H1 (cell line): ENCODE measurements at regions not wholly inside any gene's neighbourhood (a gene's known extent, or its start where the extent isn't known, plus 50 kb on each side); places are given as distances from the start of the nearest gene placed in this dataset.
"Not testable (repeated sequence)": the region's sequence is repeated elsewhere in the genome, so short reads cannot be mapped to it uniquely, and the experiment has no call there.

Experiments
- CTCF ChIA-PET: fragments of 300-600 bp; sonication (Branson Sonifier 250); formaldehyde crosslinking; loops from one replicate; lab custom pipeline; 2021; ENCODE audit not compliant: partially characterized antibody; lab: Charles Lee
- POLR2A ChIA-PET: fragments of 300-600 bp; sonication (Branson Sonifier 250); formaldehyde crosslinking; loops from one replicate; lab custom pipeline; 2021; ENCODE audit warnings: inconsistent platforms; ENCODE audit not compliant: partially characterized antibody; lab: Charles Lee
- DNase-seq, 2 experiments: peaks; one replicate each; pipeline versions ENCODE4 v3.0.0 to v3.0.0-alpha.2; 2010 to 2022; ENCODE audit warnings: low spot score in 2 of 2, low read depth in 1 of 2, mixed read lengths in 1 of 2
- FAIRE-seq: peaks from 2 replicates; lab custom pipeline; 2011; peaks lifted over from hg19 to GRCh38; lab: Jason Lieb, UNC
- H2AFZ ChIP-seq: 2 replicates; pipeline ENCODE4 v1.8.1; 2012; ENCODE audit warnings: low read length, inconsistent platforms
- H2AK5ac ChIP-seq: 2 replicates; pipeline ENCODE4 v1.6.1; 2013; ENCODE audit warnings: low read depth, low read length
- H2BK120ac ChIP-seq: replicated peaks from 2 replicates; pipeline ENCODE3; 2013; ENCODE audit warnings: low read depth, low read length, inconsistent platforms
- H2BK12ac ChIP-seq: 2 replicates; pipeline ENCODE4 v1.6.1; 2013; ENCODE audit warnings: low read depth, low read length
- H2BK15ac ChIP-seq: 2 replicates; pipeline ENCODE4 v1.6.1; 2013; ENCODE audit warnings: low read length
- H2BK20ac ChIP-seq: 2 replicates; pipeline ENCODE4 v1.6.1; 2013; ENCODE audit warnings: low read length
- H2BK5ac ChIP-seq: 2 replicates; pipeline ENCODE4 v1.6.1; 2013; ENCODE audit warnings: low read depth, low read length
- H3K14ac ChIP-seq: 2 replicates; pipeline ENCODE4 v1.6.1; 2013; ENCODE audit warnings: inconsistent platforms; ENCODE audit not compliant: insufficient read length
- H3K18ac ChIP-seq: 2 replicates; pipeline ENCODE4 v1.6.1; 2013; ENCODE audit warnings: low read length; ENCODE audit errors: extremely low read depth
- H3K23ac ChIP-seq: 2 replicates; pipeline ENCODE4 v1.6.1; 2013; ENCODE audit warnings: inconsistent platforms; ENCODE audit not compliant: insufficient read length
- H3K23me2 ChIP-seq: 2 replicates; pipeline ENCODE4 v1.6.1; 2013; ENCODE audit warnings: low read depth, low read length
- H3K27ac ChIP-seq: 2 replicates; pipeline ENCODE4 v1.6.1; 2011; ENCODE audit warnings: low read depth, low read length, inconsistent platforms
- H3K27me3 ChIP-seq, 4 experiments: replicated peaks in 1 of 4; 1 replicate in 1 of 4; 2 replicates in 3 of 4; pipeline versions ENCODE4 v1.6.1 to v1.8.1; 2011 to 2013; ENCODE audit warnings: low read length in 3 of 4, mild to moderate bottlenecking in 3 of 4, inconsistent platforms in 2 of 4, mixed read lengths in 2 of 4, moderate library complexity in 1 of 4; ENCODE audit not compliant: control insufficient read depth in 3 of 4, insufficient read depth in 3 of 4; ENCODE audit errors: extremely low read depth in 1 of 4
- H3K36me3 ChIP-seq, 4 experiments: 2 replicates each; pipeline versions ENCODE4 v1.6.1 to v1.8.1; 2011 to 2013; ENCODE audit warnings: mild to moderate bottlenecking in 4 of 4, low read length in 3 of 4, moderate library complexity in 2 of 4, control low read depth in 1 of 4, inconsistent platforms in 1 of 4; ENCODE audit not compliant: insufficient read depth in 4 of 4, control insufficient read depth in 2 of 4
- H3K4ac ChIP-seq: replicated peaks from 2 replicates; pipeline ENCODE3; 2013; ENCODE audit warnings: low read length, low read depth, mixed read lengths, inconsistent platforms; ENCODE audit not compliant: insufficient read length
- H3K4me1 ChIP-seq, 4 experiments: replicated peaks in 1 of 4; 1 replicate in 1 of 4; 2 replicates in 3 of 4; pipeline versions ENCODE4 v1.6.1 to v1.8.1; 2011 to 2013; ENCODE audit warnings: low read length in 3 of 4, inconsistent platforms in 2 of 4, mixed read lengths in 1 of 4; ENCODE audit not compliant: insufficient read depth in 4 of 4, control insufficient read depth in 3 of 4
- H3K4me2 ChIP-seq, 2 experiments: 2 replicates each; pipeline versions ENCODE4 v1.6.1 to v1.8.1; 2011 to 2013; ENCODE audit warnings: low read depth in 2 of 2, low read length in 2 of 2, control low read depth in 1 of 2, inconsistent platforms in 1 of 2, mild to moderate bottlenecking in 1 of 2; ENCODE audit not compliant: insufficient read depth in 1 of 2
- H3K4me3 ChIP-seq, 4 experiments: fragments of 200-600, 300-600 bp in 1 of 4; sonication (generic), shearing (Covaris generic), sonication (Bioruptor Twin) in 1 of 4; 2 replicates each; pipeline versions ENCODE4 v1.5.1 to v1.8.1; 2011 to 2016; ENCODE audit warnings: low read length in 4 of 4, low read depth in 3 of 4, control low read depth in 2 of 4, inconsistent platforms in 2 of 4, mild to moderate bottlenecking in 2 of 4, mixed read lengths in 1 of 4, moderate library complexity in 1 of 4; ENCODE audit not compliant: insufficient read depth in 2 of 4; ENCODE audit errors: extremely low read depth in 1 of 4
- H3K56ac ChIP-seq: replicated peaks from 2 replicates; pipeline ENCODE3; 2013; ENCODE audit warnings: low read depth, mild to moderate bottlenecking, mixed read lengths, low read length, inconsistent platforms; ENCODE audit not compliant: insufficient read length
- H3K79me1 ChIP-seq: 2 replicates; pipeline ENCODE4 v1.6.1; 2013; ENCODE audit warnings: low read depth, low read length, control low read depth
- H3K79me2 ChIP-seq, 2 experiments: 2 replicates each; pipeline versions ENCODE4 v1.6.1 to v1.8.1; 2012 to 2013; ENCODE audit warnings: low read length in 2 of 2, mild to moderate bottlenecking in 2 of 2, inconsistent platforms in 1 of 2; ENCODE audit not compliant: insufficient read depth in 2 of 2, control insufficient read depth in 1 of 2
- H3K9ac ChIP-seq, 4 experiments: replicated peaks in 1 of 4; 1 replicate in 1 of 4; 2 replicates in 3 of 4; pipeline versions ENCODE4 v1.6.1 to v1.8.1; 2011 to 2013; ENCODE audit warnings: low read depth in 3 of 4, low read length in 3 of 4, control low read depth in 2 of 4, mild to moderate bottlenecking in 2 of 4, moderate library complexity in 2 of 4, inconsistent platforms in 1 of 4; ENCODE audit errors: extremely low read depth in 1 of 4
- H3K9me3 ChIP-seq, 2 experiments: 2 replicates each; pipeline versions ENCODE4 v1.6.1 to v1.8.1; 2012 to 2013; ENCODE audit warnings: mild to moderate bottlenecking in 2 of 2, moderate library complexity in 2 of 2, control low read depth in 1 of 2, inconsistent platforms in 1 of 2, low read depth in 1 of 2, low read length in 1 of 2, mixed read lengths in 1 of 2; ENCODE audit not compliant: insufficient read depth in 2 of 2
- H4K20me1 ChIP-seq, 2 experiments: replicated peaks in 1 of 2; 2 replicates each; pipeline versions ENCODE3 to v1.8.1; 2011 to 2013; ENCODE audit warnings: inconsistent platforms in 2 of 2, low read length in 2 of 2, mild to moderate bottlenecking in 1 of 2; ENCODE audit not compliant: insufficient read depth in 2 of 2, control insufficient read depth in 1 of 2
- H4K5ac ChIP-seq: 2 replicates; pipeline ENCODE4 v1.6.1; 2013; ENCODE audit warnings: low read length, low read depth, mixed read lengths, inconsistent platforms; ENCODE audit not compliant: insufficient read length
- H4K8ac ChIP-seq: 2 replicates; pipeline ENCODE4 v1.8.0; 2013; ENCODE audit warnings: mild to moderate bottlenecking, moderate library complexity, low read length, inconsistent platforms; ENCODE audit not compliant: insufficient read depth; ENCODE audit errors: extremely low read depth
- H4K91ac ChIP-seq: replicated peaks from 2 replicates; pipeline ENCODE3; 2013; ENCODE audit warnings: low read length, mixed read lengths, inconsistent platforms; ENCODE audit not compliant: insufficient read length
- WGBS, 2 experiments: shearing (Covaris generic) in 1 of 2; methylation state at CpG; one replicate each; pipeline versions ENCODE4 v1.1.6 to v1.1.7; 2013 to 2015; ENCODE audit warnings: low lambda C conversion rate in 2 of 2, mixed read lengths in 2 of 2, inconsistent platforms in 1 of 2, low coverage in 1 of 2, missing lambda C conversion rate in 1 of 2; ENCODE audit not compliant: insufficient replicate concordance in 2 of 2, insufficient coverage in 1 of 2, insufficient read length in 1 of 2; ENCODE audit errors: extremely low coverage in 1 of 2, missing lambda C conversion rate in 1 of 2; 5-methylcytosine and 5-hydroxymethylcytosine counted together

- not testable (repeated sequence) for H3K27me3 ChIP-seq, H2BK20ac ChIP-seq, H3K4me2 ChIP-seq, H3K14ac ChIP-seq, H4K8ac ChIP-seq, H2AFZ ChIP-seq, H3K27ac ChIP-seq, H4K5ac ChIP-seq, H2BK12ac ChIP-seq, H3K4me3 ChIP-seq, H2BK15ac ChIP-seq, H3K9ac ChIP-seq, H3K18ac ChIP-seq, H2BK5ac ChIP-seq, H2BK120ac ChIP-seq, H2AK5ac ChIP-seq, H4K91ac ChIP-seq, H3K79me2 ChIP-seq, DNase-seq, H3K23ac ChIP-seq, H3K79me1 ChIP-seq, FAIRE-seq, H3K56ac ChIP-seq, H3K36me3 ChIP-seq, H3K9me3 ChIP-seq, H3K4ac ChIP-seq
- H4K20me1 ChIP-seq = peaks cover 0 to 12% of the 10 kb centered on the region in 2 experiments
- WGBS, 2 experiments = 80% methylated on average over 6 of the region's 6 CpGs; no CpG with 5 or more reads in 1 of the 2 experiments
- ChIA-PET POLR2A (interaction anchor here (1.3 to 1.6 kb wide), 2 partner anchors 11 to 101 kb away, joined by 3 to 4 read pairs; no protein-coding TSS in a partner anchor), CTCF (interaction anchor here (1.0 to 1.2 kb wide), 2 partner anchors 35 to 45 kb away, joined by 3 read pairs; no protein-coding TSS in a partner anchor)
- H3K4me1 ChIP-seq = peaks cover under 1 to 18% (median 12%) of the 10 kb centered on the region in 4 experiments
- peaks cover 19% of the 10 kb centered on the region for H3K23me2 ChIP-seq
Measured at GRCh38 chr12:116377194-116377571, 99.7 kb upstream of the MED13L start.
